ENCODE measurements at regions not wholly inside any gene's neighbourhood (a gene's known extent, or its start where the extent isn't known, plus 50 kb on each side); places are given as distances from the start of the nearest gene placed in this dataset.

DNA sequence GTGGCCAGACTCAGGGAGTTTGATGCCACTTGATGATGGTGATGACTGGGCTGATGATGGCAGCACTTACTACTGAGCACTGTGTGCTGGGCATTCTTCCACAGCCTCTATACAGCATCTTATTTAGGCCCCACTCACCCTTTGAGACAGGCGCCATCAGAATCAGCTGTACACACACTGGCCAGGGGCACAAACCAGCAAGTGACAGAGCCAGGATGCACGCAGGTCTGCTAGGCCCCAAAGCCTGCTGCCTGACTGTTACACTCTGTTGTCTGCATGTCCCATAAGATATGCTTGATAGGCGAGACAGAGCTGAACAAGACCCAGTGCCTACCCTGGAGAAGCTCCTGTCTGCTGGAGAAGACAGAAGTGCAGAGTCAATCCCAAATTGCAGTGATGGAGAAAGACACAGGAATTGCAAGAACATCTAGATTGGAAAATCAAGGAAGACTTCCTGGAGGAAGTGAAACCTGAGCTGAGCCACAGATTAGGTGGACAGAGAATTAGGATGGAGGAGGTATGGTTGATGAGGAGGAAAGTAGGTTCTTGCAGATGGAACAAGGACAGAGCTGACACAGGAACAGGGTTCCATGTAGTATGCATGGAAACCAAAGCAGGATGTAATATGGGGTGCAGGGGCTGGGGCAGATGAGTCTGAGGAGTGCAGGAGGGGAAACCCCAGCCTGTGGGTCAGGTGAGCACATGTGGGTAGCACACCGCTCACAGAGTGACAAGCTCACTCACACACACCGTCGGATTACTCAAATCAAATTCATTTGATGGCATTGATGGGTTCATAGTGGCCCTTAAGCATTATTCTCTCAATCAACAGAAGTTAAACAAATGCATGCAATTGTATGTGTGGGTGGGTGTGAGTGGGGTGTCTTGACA is 117.3 kb downstream of the BEGAIN start:
- Histone ChIP-seq H2BK15ac (ENCODE audit: low read length) (no peak overlapping the region), H2BK20ac (ENCODE audit: low read length) (no peak overlapping the region), H2BK12ac (ENCODE audit: low read depth, low read length) (no peak overlapping the region), H3K14ac (ENCODE audit: insufficient read length) (no peak overlapping the region), H3K4me3 (ENCODE audit: extremely low read depth in 1 of 4, insufficient read depth in 2 of 4, low read depth in 3 of 4, low read length in 4 of 4) (no peak overlapping the region), H3K56ac (replicated peaks; ENCODE audit: insufficient read length, low read depth, low read length) (no peak overlapping the region), H4K91ac (replicated peaks; ENCODE audit: insufficient read length, low read length) (no peak overlapping the region), H4K20me1 (replicated peaks in 1 of 2; ENCODE audit: control insufficient read depth in 1 of 2, insufficient read depth in 2 of 2, low read length in 2 of 2) (peaks cover 0 to 2% of the 10 kb centered on the region in 2 experiments), H2BK5ac (ENCODE audit: low read depth, low read length) (no peak overlapping the region), H3K4me2 (ENCODE audit: insufficient read depth in 1 of 2, low read depth in 2 of 2, low read length in 2 of 2) (no peak overlapping the region), H3K9ac (replicated peaks in 1 of 4; ENCODE audit: extremely low read depth in 1 of 4, low read depth in 3 of 4, low read length in 3 of 4) (no peak overlapping the region), H3K4ac (replicated peaks; ENCODE audit: insufficient read length, low read depth, low read length) (no peak overlapping the region), H3K79me1 (ENCODE audit: low read depth, low read length) (no peaks in the 10 kb centered on the region), H4K5ac (ENCODE audit: insufficient read length, low read depth, low read length) (no peak overlapping the region), H2AK5ac (ENCODE audit: low read depth, low read length) (no peak overlapping the region), H3K23me2 (ENCODE audit: low read depth, low read length) (no peaks in the 10 kb centered on the region), H2AFZ (ENCODE audit: low read length) (no peak overlapping the region), H2BK120ac (replicated peaks; ENCODE audit: low read depth, low read length) (no peak overlapping the region), H3K79me2 (ENCODE audit: control insufficient read depth in 1 of 2, insufficient read depth in 2 of 2, low read length in 2 of 2) (no peaks in the 10 kb centered on the region), H3K27me3 (replicated peaks in 1 of 4; ENCODE audit: control insufficient read depth in 3 of 4, extremely low read depth in 1 of 4, insufficient read depth in 3 of 4, low read length in 3 of 4) (no peaks in the 10 kb centered on the region), H3K4me1 (replicated peaks in 1 of 4; ENCODE audit: control insufficient read depth in 3 of 4, insufficient read depth in 4 of 4, low read length in 3 of 4) (peaks cover 3 to 12% (median 6%) of the 10 kb centered on the region in 4 experiments), H3K18ac (ENCODE audit: extremely low read depth, low read length) (no peak overlapping the region), H3K23ac (ENCODE audit: insufficient read length) (no peak overlapping the region), H4K8ac (ENCODE audit: extremely low read depth, insufficient read depth, low read length) (no peak overlapping the region), H3K36me3 (ENCODE audit: control insufficient read depth in 2 of 4, insufficient read depth in 4 of 4, low read length in 3 of 4) (no peaks in the 10 kb centered on the region), H3K9me3 (ENCODE audit: insufficient read depth in 2 of 2, low read depth in 1 of 2, low read length in 1 of 2) (no peaks in the 10 kb centered on the region), H3K27ac (ENCODE audit: low read depth, low read length) (no peak overlapping the region)
- TF ChIP-seq RNF2 (IDR thresholded peaks at IDR 0.05; ENCODE audit: borderline replicate concordance, low read depth, low read length, missing control alignments, poor library complexity, severe bottlenecking) (no peak), JUN (IDR thresholded peaks at IDR 0.05; ENCODE audit: low read depth, low read length) (no peak), KDM5A (IDR thresholded peaks at IDR 0.05; ENCODE audit: low read length) (no peak), TCF12 (IDR thresholded peaks at IDR 0.05; ENCODE audit: low read depth, low read length) (no peak), GABPA (IDR thresholded peaks at IDR 0.05; ENCODE audit: borderline replicate concordance, insufficient read depth, low read length) (no peak), RBBP5 (IDR thresholded peaks at IDR 0.05; ENCODE audit: borderline replicate concordance, low read depth, low read length) (no peak), CEBPB (IDR thresholded peaks at IDR 0.05; ENCODE audit: low read depth, low read length) (no peak), CHD2 (IDR thresholded peaks at IDR 0.05; ENCODE audit: low read length) (no peak), EZH2 (IDR thresholded peaks at IDR 0.05; ENCODE audit: low read depth, low read length, severe bottlenecking) (no peak), POLR2AphosphoS5 (IDR thresholded peaks at IDR 0.05; ENCODE audit: low read depth, low read length) (no peak), SIX5 (IDR thresholded peaks at IDR 0.05; ENCODE audit: low read depth, low read length) (no peak), SP1 (IDR thresholded peaks at IDR 0.05; ENCODE audit: low read depth, low read length) (no peak), CTBP2 (IDR thresholded peaks at IDR 0.05; ENCODE audit: borderline replicate concordance, insufficient read depth, insufficient read length, low read length) (no peak)
- DNase-seq (ENCODE audit: low read depth in 1 of 2, low spot score in 2 of 2): no peak
- WGBS, 2 experiments (ENCODE audit: extremely low coverage in 1 of 2, insufficient coverage in 1 of 2, insufficient read length in 1 of 2, insufficient replicate concordance in 2 of 2, low coverage in 1 of 2, low lambda C conversion rate in 2 of 2, missing lambda C conversion rate in 1 of 2): 96% methylated on average over 6 of the region's 6 CpGs; no CpG with 5 or more reads in 1 of the 2 experiments
- CTCF ChIA-PET (ENCODE audit: partially characterized antibody): interaction anchor here (0.6 to 4.2 kb wide), 16 partner anchors 11 to 197 kb away, joined by 3 to 20 read pairs (median 4); no protein-coding TSS in a partner anchor
- FAIRE-seq: no peak
- POLR2A ChIA-PET (ENCODE audit: partially characterized antibody): interaction anchor here (1.1 kb wide), 1 partner anchor 11 kb away, joined by 3 read pairs; no protein-coding TSS in a partner anchor

Measured in H1 (cell line).